ENCODE measurements at regions not wholly inside any gene's neighbourhood (a gene's known extent, or its start where the extent isn't known, plus 50 kb on each side); places are given as distances from the start of the nearest gene placed in this dataset.

- ATAC-seq (ENCODE audit: poor library complexity) (no peak), DNase-seq (no peak)
- intact Hi-C loops (cut with DNase I) = no loop called here
These were observed 119.0 kb upstream of the TMEFF2 start for GRCh38 chr2:192313773-192314172.

GRCh38 chr2:192311701-192312460 lies 117.1 kb upstream of the TMEFF2 start:
- intact Hi-C loops (cut with DNase I) = no loop called here
- no peak for ATAC-seq (ENCODE audit: poor library complexity)
- no peak for DNase-seq

DNA sequence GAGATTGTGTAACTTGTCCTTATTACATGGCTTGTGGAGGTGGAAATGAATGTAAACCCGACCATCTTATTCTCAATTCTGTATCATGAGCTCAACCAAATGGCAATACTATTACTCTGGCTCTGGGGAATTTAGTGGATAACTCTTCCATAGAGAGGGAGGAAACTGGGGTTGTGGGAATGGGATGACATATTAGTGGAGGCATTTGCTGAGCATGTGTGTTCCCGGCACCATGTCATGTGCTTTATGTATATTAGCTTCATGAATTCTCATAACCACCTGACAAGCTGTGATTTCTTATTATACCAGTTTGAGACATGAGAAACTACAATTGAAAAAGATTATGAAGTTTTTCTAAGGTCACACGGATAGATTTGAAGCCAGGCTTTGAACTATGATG lies 112.8 kb upstream of the TMEFF2 start:
- ATAC-seq (ENCODE audit: poor library complexity) (no peak), DNase-seq (no peak)
- intact Hi-C loops (cut with DNase I) = no loop called here

DNA sequence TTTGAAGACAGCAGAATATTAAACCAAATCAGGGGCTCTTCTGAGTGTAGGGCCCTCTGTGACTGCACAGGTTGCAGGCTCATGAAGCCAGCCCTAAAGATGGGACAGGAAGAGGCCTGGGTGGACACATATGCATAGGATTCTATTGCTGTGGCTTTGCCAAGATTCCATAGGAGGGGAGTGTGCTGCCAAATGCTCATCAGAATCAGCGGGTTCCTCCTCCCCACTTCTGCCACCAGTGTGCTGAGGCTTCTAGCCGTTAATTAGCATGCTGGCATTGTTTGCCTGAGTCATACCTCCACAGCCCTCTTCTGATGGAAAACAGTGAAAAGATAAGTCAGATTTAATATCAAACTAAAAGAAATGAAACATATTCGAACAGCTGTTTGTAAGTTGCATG lies 103.9 kb upstream of the TMEFF2 start:
- DNase-seq (no peak), ATAC-seq (ENCODE audit: poor library complexity) (no peak)
- intact Hi-C loops (cut with DNase I) = no loop called here

GRCh38 chr2:192292478-192292877 lies 97.7 kb upstream of the TMEFF2 start:
- no peak for DNase-seq

DNA sequence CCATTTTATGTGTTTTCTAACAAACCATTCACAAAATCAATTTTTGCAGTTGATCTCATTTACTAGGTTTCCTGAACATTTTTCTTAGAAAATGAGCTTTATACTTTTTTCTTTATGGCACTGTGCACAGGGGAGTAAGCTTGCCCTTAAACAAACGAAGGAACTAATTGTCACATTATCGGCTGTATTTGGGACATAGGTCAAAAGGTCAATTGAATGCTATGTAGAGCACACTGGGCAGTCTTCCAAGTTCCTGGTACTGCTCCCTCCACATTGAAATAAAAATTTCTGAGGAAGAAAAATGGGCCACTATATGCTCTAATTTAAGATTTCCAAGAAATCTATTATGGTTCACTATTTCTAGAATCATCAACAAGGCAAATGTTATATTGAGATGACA lies 93.6 kb upstream of the TMEFF2 start:
- DNase-seq (no peak), ATAC-seq (ENCODE audit: poor library complexity) (no peak)
- intact Hi-C loops (cut with DNase I) = no loop called here

More at GRCh38 chr2:192292478-192292877, 97.7 kb upstream of the TMEFF2 start:
- intact Hi-C loops (cut with DNase I) = no loop called here
- ATAC-seq (ENCODE audit: poor library complexity) = no peak

GRCh38 chr2:192286093-192286701 lies 91.5 kb upstream of the TMEFF2 start:
- intact Hi-C loops (cut with DNase I) = no loop called here

DNA sequence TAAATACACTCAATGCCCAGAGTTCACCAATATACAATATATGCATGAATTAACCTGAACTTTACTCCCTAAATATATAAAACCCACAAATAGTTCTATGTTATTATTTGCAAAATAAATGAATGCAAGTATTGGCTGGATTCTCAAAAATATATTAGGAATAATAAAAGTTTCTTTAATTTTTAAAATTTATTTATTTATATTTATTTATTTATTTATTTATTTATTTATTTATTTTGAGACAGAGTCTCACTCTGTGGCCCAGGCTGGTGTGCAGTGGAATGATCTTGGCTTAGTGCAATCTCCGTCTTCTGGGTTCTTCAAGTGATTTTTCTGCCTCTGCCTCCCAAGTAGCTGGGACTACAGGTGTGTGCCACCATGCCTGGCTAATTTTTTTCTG lies 88.7 kb upstream of the TMEFF2 start:
- intact Hi-C loops (cut with DNase I) = no loop called here
- DNase-seq (no peak), ATAC-seq (ENCODE audit: poor library complexity) (no peak)

More at GRCh38 chr2:192286093-192286701, 91.5 kb upstream of the TMEFF2 start:
- no peak for DNase-seq
- ATAC-seq (ENCODE audit: poor library complexity) = no peak

GRCh38 chr2:192278701-192279100 lies 84.0 kb upstream of the TMEFF2 start:
- no peak for ATAC-seq (ENCODE audit: poor library complexity)
- intact Hi-C loops (cut with DNase I) = no loop called here
- DNase-seq = no peak

DNA sequence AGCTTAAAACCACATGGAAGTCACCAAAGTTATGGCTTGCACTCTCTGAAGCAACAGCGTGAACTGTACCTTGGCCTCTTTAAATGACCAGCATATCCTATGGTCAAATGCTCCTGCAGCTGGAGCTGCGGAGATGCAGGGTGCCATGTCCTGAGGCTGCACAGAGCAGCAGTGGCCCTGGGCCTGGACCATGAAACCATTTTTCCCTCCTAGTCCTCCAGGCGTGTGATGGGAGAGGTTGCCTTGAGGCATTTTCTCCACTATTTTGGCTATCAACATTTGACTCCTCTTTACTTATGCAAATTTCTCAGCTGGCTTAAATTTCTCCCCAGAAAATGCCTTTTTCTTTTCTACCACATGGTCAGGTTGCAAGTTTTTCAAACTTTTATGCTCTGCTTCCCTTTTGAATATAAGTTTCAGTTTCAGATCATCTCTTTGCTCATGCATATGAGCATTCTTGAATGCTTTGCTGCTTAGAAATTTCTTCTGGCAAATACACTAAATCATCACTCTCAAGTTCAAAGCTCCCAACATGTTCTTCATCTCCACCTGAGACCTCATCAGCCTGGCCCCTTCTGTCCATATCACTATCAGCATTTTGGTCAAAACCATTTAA lies 82.9 kb upstream of the TMEFF2 start:
- intact Hi-C loops (cut with DNase I) = no loop called here
- DNase-seq (no peak), ATAC-seq (ENCODE audit: poor library complexity) (no peak)

DNA sequence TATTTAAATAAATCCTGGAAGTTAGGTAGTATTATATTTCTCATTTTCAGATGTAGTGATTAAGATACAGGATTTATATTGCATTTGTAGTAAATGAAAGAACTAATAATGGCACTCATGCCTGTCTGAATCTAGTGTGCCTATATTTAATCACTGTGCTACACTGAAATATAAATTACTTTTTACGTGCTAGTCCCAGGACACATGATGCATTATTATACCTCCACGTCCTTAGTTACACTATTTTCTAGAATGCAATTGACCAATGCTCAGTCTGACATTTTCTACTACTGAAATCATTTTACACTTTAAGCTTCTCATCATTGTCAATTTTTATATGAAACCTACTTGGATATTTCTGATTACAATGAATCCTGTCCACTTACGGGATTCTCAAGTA lies 80.9 kb upstream of the TMEFF2 start:
- intact Hi-C loops (cut with DNase I) = no loop called here
- no peak for ATAC-seq (ENCODE audit: poor library complexity)
- DNase-seq = no peak

DNA sequence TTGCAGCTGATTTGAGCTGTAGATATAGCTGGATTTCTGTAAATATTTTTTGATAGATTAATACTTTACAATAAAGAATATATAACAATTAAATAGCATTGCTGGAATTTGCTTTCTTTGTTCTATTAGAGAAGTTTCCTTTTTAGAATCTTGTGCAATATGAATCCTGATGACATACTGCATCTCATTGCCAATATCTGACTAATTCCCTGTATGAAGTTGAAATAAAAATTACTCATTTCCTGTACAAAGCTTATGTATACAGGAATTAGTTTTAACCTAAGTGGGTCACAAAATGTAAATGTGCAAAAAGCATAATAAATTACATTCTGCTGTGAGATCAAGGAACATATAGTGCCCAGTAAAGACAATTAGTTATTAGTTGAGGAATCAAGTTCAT lies 72.8 kb upstream of the TMEFF2 start:
- intact Hi-C loops (cut with DNase I) = no loop called here
- ATAC-seq (ENCODE audit: poor library complexity) = no peak

DNA sequence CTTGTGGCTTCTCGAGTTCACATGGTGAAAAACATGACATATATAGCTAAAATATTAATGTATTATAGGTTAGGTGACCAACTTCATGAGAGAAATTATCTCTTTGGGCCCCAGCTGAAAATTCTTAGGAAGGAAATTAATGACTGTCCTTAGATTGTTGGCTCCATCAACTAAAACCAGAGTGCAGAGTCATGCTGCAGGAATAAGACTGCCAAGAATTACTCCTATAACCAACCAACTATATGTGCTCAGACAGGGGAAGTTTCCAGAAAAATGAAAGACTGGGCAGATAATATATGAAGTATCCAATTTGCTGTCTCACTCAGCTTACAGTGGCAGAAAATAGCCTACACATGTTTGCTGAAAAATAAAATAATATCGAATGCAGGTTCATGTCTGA lies 71.0 kb upstream of the TMEFF2 start:
- no peak for ATAC-seq (ENCODE audit: poor library complexity)

More for the DNA sequence above, 72.8 kb upstream of the TMEFF2 start:
- DNase-seq = no peak

GRCh38 chr2:192254444-192254843 lies 59.7 kb upstream of the TMEFF2 start:
- ATAC-seq (ENCODE audit: poor library complexity) (no peak), DNase-seq (no peak)
- intact Hi-C loops (cut with DNase I) = no loop called here

More for the DNA sequence above, 71.0 kb upstream of the TMEFF2 start:
- no peak for DNase-seq
- intact Hi-C loops (cut with DNase I) = no loop called here

GRCh38 chr2:192253692-192254091 lies 59.0 kb upstream of the TMEFF2 start:
- DNase-seq (no peak), ATAC-seq (ENCODE audit: poor library complexity) (no peak)
- intact Hi-C loops (cut with DNase I) = no loop called here

GRCh38 chr2:192250961-192251360 lies 56.2 kb upstream of the TMEFF2 start:
- ATAC-seq (ENCODE audit: poor library complexity) (no peak), DNase-seq (no peak)
- intact Hi-C loops (cut with DNase I) = no loop called here

DNA sequence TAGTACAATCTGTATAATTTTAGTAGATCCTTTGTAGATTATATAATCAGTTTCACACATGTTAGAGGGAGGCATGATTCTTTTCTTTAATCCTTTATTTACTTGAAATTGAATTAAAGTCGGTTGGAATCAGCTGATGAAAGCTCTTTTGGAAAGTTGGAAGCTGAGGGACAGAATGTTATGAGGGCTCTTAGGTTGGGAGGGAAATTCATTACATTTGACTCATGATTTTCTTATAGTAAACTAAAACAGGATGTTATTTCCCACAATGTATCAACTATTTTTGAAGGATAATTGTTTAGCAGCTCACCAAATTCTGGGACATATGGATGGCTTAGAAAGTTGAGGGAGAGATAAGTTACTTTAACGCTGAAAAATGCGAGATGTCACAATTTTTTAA lies 52.7 kb upstream of the TMEFF2 start:
- ATAC-seq (ENCODE audit: poor library complexity) (no peak), DNase-seq (no peak)
- intact Hi-C loops (cut with DNase I) = no loop called here

DNA sequence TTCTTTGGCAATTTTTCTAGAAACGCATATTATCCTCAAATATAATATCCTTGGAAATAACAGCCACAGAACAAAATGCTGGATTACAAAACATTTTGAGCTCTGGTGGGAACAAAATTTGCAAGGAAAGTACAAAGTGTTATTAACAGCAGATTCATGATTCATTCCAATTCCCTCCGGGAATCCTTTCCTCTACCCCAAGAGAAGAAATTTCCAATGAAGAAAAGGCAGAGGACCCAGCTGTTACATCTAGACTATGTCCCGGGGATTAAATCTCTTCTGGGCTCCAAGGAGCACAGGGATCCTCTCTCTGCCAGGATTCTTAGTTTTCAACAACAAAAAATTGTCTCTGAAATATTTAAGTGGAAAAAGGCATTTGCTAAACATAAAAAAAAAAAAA lies 51.6 kb upstream of the TMEFF2 start:
- intact Hi-C loops (cut with DNase I) = no loop called here
- DNase-seq (no peak), ATAC-seq (ENCODE audit: poor library complexity) (peak; percentile 64)

DNA sequence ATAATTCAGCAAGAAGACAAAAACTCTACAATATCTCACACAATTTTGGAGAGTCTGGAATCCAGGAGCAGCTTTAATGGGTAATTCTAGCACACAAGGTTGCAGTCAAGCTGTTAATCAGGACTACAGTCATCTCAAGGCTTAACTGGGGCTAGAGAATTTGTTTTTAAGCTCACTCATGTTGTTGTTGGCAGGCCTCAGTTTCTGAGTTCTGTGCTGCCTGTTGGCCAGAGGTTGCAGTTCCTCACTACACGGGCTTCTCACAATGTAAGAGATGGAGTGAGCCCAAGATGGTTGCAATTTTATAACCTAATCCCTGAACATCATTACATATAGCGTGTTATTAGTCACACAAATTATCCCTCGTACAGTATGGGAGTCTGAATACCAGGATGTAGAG lies 50.6 kb upstream of the TMEFF2 start:
- DNase-seq = no peak
- ATAC-seq (ENCODE audit: poor library complexity) = peak; percentile 31
- intact Hi-C loops (cut with DNase I) = no loop called here
